ENCODE measurements at regions not wholly inside any gene's neighbourhood (a gene's known extent, or its start where the extent isn't known, plus 50 kb on each side); places are given as distances from the start of the nearest gene placed in this dataset.

- no peak for DNase-seq
Observed at GRCh38 chr3:150215616-150216015, 192.5 kb upstream of the TSC22D2 start.

DNA sequence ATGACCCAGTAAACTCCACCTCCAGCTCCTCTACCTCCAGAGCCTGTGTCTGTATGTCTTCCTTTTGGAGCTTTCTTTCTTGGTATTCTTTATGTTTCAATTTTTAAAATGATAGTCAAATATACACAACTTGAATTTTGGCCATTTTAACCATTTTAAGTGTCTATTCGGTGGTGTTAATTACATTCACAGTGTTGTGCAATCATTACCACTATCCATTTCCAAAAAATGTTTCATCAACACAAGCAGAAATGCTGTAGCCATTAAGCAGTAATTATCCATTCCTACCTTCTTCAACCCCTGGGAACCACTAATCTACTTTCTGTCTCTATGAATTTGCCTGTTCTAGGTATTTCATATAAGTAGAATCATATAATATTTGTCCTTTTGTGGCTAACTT is 194.5 kb upstream of the TSC22D2 start:
- DNase-seq = no peak

DNA sequence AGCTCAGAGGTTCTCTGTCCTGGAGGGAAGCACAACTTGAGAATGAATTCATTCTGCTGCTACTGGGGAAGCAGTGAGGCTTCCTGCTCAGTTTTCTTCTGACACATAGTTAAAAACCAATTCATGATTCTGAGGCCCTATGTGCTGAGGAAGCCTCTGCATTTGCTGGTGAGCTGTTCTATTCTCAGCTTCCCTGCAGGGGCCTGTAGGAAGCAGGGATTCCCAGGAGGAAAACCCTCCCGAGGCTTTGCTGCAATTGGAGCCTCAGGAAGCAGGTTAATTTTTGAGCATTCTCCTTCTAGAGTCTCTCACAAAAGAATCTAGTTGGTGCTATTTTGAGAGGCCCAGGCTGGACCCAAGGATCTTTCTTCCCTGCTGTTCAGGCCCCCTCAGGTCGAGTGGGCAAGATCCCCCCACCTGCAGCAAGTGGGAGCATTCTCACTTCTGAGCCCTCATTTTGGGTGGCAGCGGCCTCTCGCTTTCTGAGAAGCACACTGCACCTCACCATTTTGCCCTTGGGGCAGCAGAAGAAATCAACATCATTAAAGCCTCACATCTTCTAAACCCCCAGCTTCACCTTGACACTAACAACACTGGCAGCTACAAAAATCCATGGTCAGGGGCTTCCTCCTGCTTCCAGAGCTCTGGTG is 197.5 kb upstream of the TSC22D2 start:
- DNase-seq = no peak

GRCh38 chr3:150203273-150203672 is 204.8 kb upstream of the TSC22D2 start:
- DNase-seq = no peak

DNA sequence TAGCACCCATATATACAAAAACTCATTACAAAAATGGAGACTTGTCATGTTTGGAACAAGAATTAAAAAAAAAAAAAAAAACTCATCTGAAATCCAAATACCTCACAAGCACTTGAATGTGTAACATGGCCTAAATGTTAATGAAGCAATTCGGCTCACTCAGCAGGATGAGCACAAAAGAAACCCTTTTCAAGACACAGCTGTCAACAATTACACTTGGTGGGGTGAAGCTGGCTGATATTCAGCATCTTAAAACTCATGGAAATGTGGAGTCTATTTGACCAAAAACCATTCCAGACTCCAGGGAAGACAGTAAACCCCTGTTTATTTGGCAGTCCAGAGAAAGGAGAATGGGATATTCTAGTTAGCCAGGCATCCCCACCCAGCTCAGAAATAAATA is 205.4 kb upstream of the TSC22D2 start:
- no peak for DNase-seq

- no peak for DNase-seq
Observed at GRCh38 chr3:150194957-150195356, 213.1 kb upstream of the TSC22D2 start.

GRCh38 chr3:150194513-150194912 is 213.6 kb upstream of the TSC22D2 start:
- no peak for DNase-seq

GRCh38 chr3:150184426-150185071 is 213.9 kb upstream of the PFN2 start:
- DNase-seq = no peak

GRCh38 chr3:150183678-150184425 is 213.2 kb upstream of the PFN2 start:
- DNase-seq = peak; percentile 58 to 60

DNA sequence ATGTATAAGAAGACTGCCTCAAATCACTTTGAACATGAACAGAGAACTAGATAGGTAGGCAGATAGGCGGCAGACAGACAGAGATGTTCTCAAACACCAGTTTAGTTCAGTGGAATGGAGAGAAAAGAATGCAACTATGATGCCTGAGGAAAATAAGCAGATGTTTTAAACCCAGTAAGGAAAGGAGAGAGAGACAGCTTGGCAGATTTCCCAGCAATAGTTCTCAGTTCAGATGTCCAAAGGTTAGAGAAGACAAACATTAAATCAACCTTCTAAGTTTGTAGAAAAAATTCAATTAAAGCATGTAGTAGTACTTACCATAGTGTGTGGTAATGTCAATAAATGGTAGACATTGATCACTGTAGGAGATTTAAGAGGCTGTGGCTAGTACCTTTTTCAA is 209.6 kb upstream of the PFN2 start:
- no peak for DNase-seq

GRCh38 chr3:150179330-150179729 is 208.6 kb upstream of the PFN2 start:
- DNase-seq = no peak

GRCh38 chr3:150177673-150178381 is 207.1 kb upstream of the PFN2 start:
- no peak for DNase-seq

DNA sequence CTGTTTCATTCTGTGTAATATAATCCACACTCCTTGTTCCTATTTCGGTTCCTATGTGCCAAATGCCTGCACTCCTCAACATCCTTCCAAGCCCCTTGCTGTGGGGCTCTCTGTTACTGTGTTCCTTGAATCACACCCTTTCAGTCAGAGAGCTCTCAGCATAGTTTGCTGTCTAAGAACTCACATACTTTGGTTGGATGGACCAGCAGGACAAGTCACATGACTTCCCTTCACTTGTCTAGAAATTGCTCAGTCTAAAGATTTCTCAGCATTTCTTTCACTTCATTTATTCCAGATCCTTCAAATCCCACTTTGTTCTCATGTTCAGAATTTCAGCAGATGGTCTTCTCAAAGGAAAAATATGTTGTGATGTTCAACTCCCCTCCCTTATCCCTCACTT is 203.5 kb upstream of the PFN2 start:
- no peak for DNase-seq

- no peak for DNase-seq
Observed at GRCh38 chr3:150172356-150172755, 201.7 kb upstream of the PFN2 start.

DNA sequence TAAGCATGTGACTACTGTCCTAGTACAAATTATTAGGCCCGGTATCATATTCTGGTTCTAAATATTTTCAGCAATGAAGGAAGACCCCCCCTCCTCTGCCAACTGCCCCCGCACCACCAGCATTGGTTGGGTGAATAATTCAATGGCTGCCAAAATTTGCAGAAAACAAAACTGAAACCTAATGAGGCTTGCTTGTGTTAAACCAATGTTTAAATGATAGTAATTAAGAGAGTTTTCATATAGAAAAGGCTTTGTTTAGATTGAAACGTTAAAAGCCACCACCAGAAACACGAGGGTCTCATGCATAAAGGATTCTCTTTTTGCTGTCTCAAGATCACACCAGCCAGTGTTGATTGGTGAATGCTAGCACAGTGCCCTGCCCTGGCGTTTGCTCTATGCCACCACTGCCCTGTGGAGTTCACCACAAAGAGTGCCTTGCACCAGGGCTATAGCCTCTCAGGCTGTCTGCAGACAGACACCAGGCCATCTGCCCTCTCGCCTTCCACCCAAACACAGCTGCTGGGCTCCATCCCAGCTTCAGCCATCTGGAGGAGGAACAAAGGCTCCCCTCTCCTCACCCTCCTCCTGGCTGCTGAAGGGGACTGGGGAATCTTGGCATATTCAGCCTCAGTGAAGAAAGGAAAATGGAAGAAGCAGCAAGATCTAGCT is 200.3 kb upstream of the PFN2 start:
- no peak for DNase-seq

DNA sequence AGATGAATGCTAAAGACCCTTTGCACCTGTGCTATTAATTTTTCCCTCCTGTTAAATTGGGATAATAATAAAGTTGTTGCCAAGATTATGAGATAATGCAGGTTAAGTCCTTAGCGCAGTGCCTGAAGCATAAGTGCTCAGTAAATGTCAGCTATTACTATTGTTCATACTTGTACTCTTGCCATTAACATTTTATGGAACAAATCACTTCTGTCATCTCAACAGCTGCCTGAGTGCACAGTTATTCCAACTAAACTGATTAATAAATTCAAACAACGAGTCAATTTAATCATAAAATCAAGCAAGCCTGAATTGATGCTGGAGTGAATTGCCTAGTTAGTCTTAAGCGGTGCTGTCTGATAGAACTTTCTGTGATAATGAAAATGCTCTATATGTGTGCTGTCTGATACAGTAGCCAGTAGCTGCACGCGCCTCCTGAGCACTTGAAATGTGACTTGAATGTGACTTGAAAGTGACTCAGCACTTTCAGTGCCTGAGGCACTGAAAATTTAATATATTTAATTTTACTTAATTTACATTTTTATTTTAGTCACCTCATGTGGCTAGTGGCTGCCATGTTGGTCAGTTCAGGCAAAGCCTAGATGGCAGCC is 198.7 kb upstream of the PFN2 start:
- no peak for DNase-seq

GRCh38 chr3:150168698-150169097 is 198.0 kb upstream of the PFN2 start:
- DNase-seq = no peak

GRCh38 chr3:150165396-150166094 is 194.8 kb upstream of the PFN2 start:
- DNase-seq = no peak

DNA sequence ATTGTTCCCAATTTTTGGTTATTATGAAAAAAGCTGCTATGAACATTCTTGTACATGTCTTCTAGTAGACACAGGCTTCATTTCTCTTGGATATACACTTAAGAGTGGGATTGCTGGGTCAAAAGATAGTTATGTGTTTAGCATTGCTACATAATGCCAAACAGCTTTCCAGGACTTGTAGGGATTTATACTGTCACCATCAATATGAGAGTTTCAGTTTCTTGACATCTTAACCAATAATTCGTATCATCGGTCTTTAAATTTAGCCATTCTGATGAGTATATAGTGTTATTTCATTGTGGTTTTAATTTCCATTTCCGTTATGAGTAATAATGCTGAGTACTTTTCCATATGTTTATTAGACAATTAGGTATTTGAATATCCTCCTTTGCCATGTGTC is 190.3 kb upstream of the PFN2 start:
- no peak for DNase-seq

GRCh38 chr3:150158943-150159625 is 188.4 kb upstream of the PFN2 start:
- no peak for DNase-seq

DNA sequence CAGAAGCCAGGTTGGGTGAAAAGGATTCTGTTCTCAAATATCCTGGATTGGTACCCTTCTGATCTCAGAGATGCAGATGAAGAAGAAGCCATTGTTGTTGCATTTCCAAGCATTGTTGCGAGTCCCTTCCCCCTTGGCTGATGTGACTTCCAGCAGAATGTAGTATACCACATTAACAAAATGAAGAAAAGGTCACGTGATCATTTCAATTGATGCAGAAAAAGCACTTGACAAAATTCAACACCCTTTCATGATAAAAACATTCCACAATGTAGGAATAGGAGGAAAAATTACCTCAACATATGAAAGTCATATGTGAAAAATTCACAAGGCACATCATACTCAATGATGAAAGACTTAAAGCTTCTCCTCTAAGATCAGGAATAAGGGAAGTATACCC is 181.9 kb upstream of the PFN2 start:
- no peak for DNase-seq

All from activated T-cell treated with anti-CD3 and anti-CD28 coated beads, Interleukin-2, amount 50 U/mL, for 48 hours (primary cell).